H1 (cell line): ENCODE measurements at regions not wholly inside any gene's neighbourhood (a gene's known extent, or its start where the extent isn't known, plus 50 kb on each side); places are given as distances from the start of the nearest gene placed in this dataset.
A peak's percentile ranks its signal among the peaks of the same experiment; 100 is the strongest.

ENCODE experiments used
- CTCF ChIA-PET: fragments of 300-600 bp; sonication (Branson Sonifier 250); formaldehyde crosslinking; loops from one replicate; lab custom pipeline; 2021; ENCODE audit not compliant: partially characterized antibody; lab: Charles Lee
- POLR2A ChIA-PET: fragments of 300-600 bp; sonication (Branson Sonifier 250); formaldehyde crosslinking; loops from one replicate; lab custom pipeline; 2021; ENCODE audit warnings: inconsistent platforms; ENCODE audit not compliant: partially characterized antibody; lab: Charles Lee
- DNase-seq, 2 experiments: peaks; one replicate each; pipeline versions ENCODE4 v3.0.0 to v3.0.0-alpha.2; 2010 to 2022; ENCODE audit warnings: low spot score in 2 of 2, low read depth in 1 of 2, mixed read lengths in 1 of 2
- FAIRE-seq: peaks from 2 replicates; lab custom pipeline; 2011; peaks lifted over from hg19 to GRCh38; lab: Jason Lieb, UNC
- H2AFZ ChIP-seq: 2 replicates; pipeline ENCODE4 v1.8.1; 2012; ENCODE audit warnings: low read length, inconsistent platforms
- H2AK5ac ChIP-seq: 2 replicates; pipeline ENCODE4 v1.6.1; 2013; ENCODE audit warnings: low read depth, low read length
- H2BK120ac ChIP-seq: replicated peaks from 2 replicates; pipeline ENCODE3; 2013; ENCODE audit warnings: low read depth, low read length, inconsistent platforms
- H2BK12ac ChIP-seq: 2 replicates; pipeline ENCODE4 v1.6.1; 2013; ENCODE audit warnings: low read depth, low read length
- H2BK15ac ChIP-seq: 2 replicates; pipeline ENCODE4 v1.6.1; 2013; ENCODE audit warnings: low read length
- H2BK20ac ChIP-seq: 2 replicates; pipeline ENCODE4 v1.6.1; 2013; ENCODE audit warnings: low read length
- H2BK5ac ChIP-seq: 2 replicates; pipeline ENCODE4 v1.6.1; 2013; ENCODE audit warnings: low read depth, low read length
- H3K14ac ChIP-seq: 2 replicates; pipeline ENCODE4 v1.6.1; 2013; ENCODE audit warnings: inconsistent platforms; ENCODE audit not compliant: insufficient read length
- H3K18ac ChIP-seq: 2 replicates; pipeline ENCODE4 v1.6.1; 2013; ENCODE audit warnings: low read length; ENCODE audit errors: extremely low read depth
- H3K23ac ChIP-seq: 2 replicates; pipeline ENCODE4 v1.6.1; 2013; ENCODE audit warnings: inconsistent platforms; ENCODE audit not compliant: insufficient read length
- H3K23me2 ChIP-seq: 2 replicates; pipeline ENCODE4 v1.6.1; 2013; ENCODE audit warnings: low read depth, low read length
- H3K27ac ChIP-seq: 2 replicates; pipeline ENCODE4 v1.6.1; 2011; ENCODE audit warnings: low read depth, low read length, inconsistent platforms
- H3K27me3 ChIP-seq, 4 experiments: replicated peaks in 1 of 4; 1 replicate in 1 of 4; 2 replicates in 3 of 4; pipeline versions ENCODE4 v1.6.1 to v1.8.1; 2011 to 2013; ENCODE audit warnings: low read length in 3 of 4, mild to moderate bottlenecking in 3 of 4, inconsistent platforms in 2 of 4, mixed read lengths in 2 of 4, moderate library complexity in 1 of 4; ENCODE audit not compliant: control insufficient read depth in 3 of 4, insufficient read depth in 3 of 4; ENCODE audit errors: extremely low read depth in 1 of 4
- H3K36me3 ChIP-seq, 4 experiments: 2 replicates each; pipeline versions ENCODE4 v1.6.1 to v1.8.1; 2011 to 2013; ENCODE audit warnings: mild to moderate bottlenecking in 4 of 4, low read length in 3 of 4, moderate library complexity in 2 of 4, control low read depth in 1 of 4, inconsistent platforms in 1 of 4; ENCODE audit not compliant: insufficient read depth in 4 of 4, control insufficient read depth in 2 of 4
- H3K4ac ChIP-seq: replicated peaks from 2 replicates; pipeline ENCODE3; 2013; ENCODE audit warnings: low read length, low read depth, mixed read lengths, inconsistent platforms; ENCODE audit not compliant: insufficient read length
- H3K4me1 ChIP-seq, 4 experiments: replicated peaks in 1 of 4; 1 replicate in 1 of 4; 2 replicates in 3 of 4; pipeline versions ENCODE4 v1.6.1 to v1.8.1; 2011 to 2013; ENCODE audit warnings: low read length in 3 of 4, inconsistent platforms in 2 of 4, mixed read lengths in 1 of 4; ENCODE audit not compliant: insufficient read depth in 4 of 4, control insufficient read depth in 3 of 4
- H3K4me2 ChIP-seq, 2 experiments: 2 replicates each; pipeline versions ENCODE4 v1.6.1 to v1.8.1; 2011 to 2013; ENCODE audit warnings: low read depth in 2 of 2, low read length in 2 of 2, control low read depth in 1 of 2, inconsistent platforms in 1 of 2, mild to moderate bottlenecking in 1 of 2; ENCODE audit not compliant: insufficient read depth in 1 of 2
- H3K4me3 ChIP-seq, 4 experiments: fragments of 200-600, 300-600 bp in 1 of 4; sonication (generic), shearing (Covaris generic), sonication (Bioruptor Twin) in 1 of 4; 2 replicates each; pipeline versions ENCODE4 v1.5.1 to v1.8.1; 2011 to 2016; ENCODE audit warnings: low read length in 4 of 4, low read depth in 3 of 4, control low read depth in 2 of 4, inconsistent platforms in 2 of 4, mild to moderate bottlenecking in 2 of 4, mixed read lengths in 1 of 4, moderate library complexity in 1 of 4; ENCODE audit not compliant: insufficient read depth in 2 of 4; ENCODE audit errors: extremely low read depth in 1 of 4
- H3K56ac ChIP-seq: replicated peaks from 2 replicates; pipeline ENCODE3; 2013; ENCODE audit warnings: low read depth, mild to moderate bottlenecking, mixed read lengths, low read length, inconsistent platforms; ENCODE audit not compliant: insufficient read length
- H3K79me1 ChIP-seq: 2 replicates; pipeline ENCODE4 v1.6.1; 2013; ENCODE audit warnings: low read depth, low read length, control low read depth
- H3K79me2 ChIP-seq, 2 experiments: 2 replicates each; pipeline versions ENCODE4 v1.6.1 to v1.8.1; 2012 to 2013; ENCODE audit warnings: low read length in 2 of 2, mild to moderate bottlenecking in 2 of 2, inconsistent platforms in 1 of 2; ENCODE audit not compliant: insufficient read depth in 2 of 2, control insufficient read depth in 1 of 2
- H3K9ac ChIP-seq, 4 experiments: replicated peaks in 1 of 4; 1 replicate in 1 of 4; 2 replicates in 3 of 4; pipeline versions ENCODE4 v1.6.1 to v1.8.1; 2011 to 2013; ENCODE audit warnings: low read depth in 3 of 4, low read length in 3 of 4, control low read depth in 2 of 4, mild to moderate bottlenecking in 2 of 4, moderate library complexity in 2 of 4, inconsistent platforms in 1 of 4; ENCODE audit errors: extremely low read depth in 1 of 4
- H3K9me3 ChIP-seq, 2 experiments: 2 replicates each; pipeline versions ENCODE4 v1.6.1 to v1.8.1; 2012 to 2013; ENCODE audit warnings: mild to moderate bottlenecking in 2 of 2, moderate library complexity in 2 of 2, control low read depth in 1 of 2, inconsistent platforms in 1 of 2, low read depth in 1 of 2, low read length in 1 of 2, mixed read lengths in 1 of 2; ENCODE audit not compliant: insufficient read depth in 2 of 2
- H4K20me1 ChIP-seq, 2 experiments: replicated peaks in 1 of 2; 2 replicates each; pipeline versions ENCODE3 to v1.8.1; 2011 to 2013; ENCODE audit warnings: inconsistent platforms in 2 of 2, low read length in 2 of 2, mild to moderate bottlenecking in 1 of 2; ENCODE audit not compliant: insufficient read depth in 2 of 2, control insufficient read depth in 1 of 2
- H4K5ac ChIP-seq: 2 replicates; pipeline ENCODE4 v1.6.1; 2013; ENCODE audit warnings: low read length, low read depth, mixed read lengths, inconsistent platforms; ENCODE audit not compliant: insufficient read length
- H4K8ac ChIP-seq: 2 replicates; pipeline ENCODE4 v1.8.0; 2013; ENCODE audit warnings: mild to moderate bottlenecking, moderate library complexity, low read length, inconsistent platforms; ENCODE audit not compliant: insufficient read depth; ENCODE audit errors: extremely low read depth
- H4K91ac ChIP-seq: replicated peaks from 2 replicates; pipeline ENCODE3; 2013; ENCODE audit warnings: low read length, mixed read lengths, inconsistent platforms; ENCODE audit not compliant: insufficient read length
- USF2 ChIP-seq: IDR thresholded peaks from 2 replicates; pipeline ENCODE4 v1.6.1; 2011; ENCODE audit warnings: low read length, improper control_type of control experiment
- WGBS, 2 experiments: shearing (Covaris generic) in 1 of 2; methylation state at CpG; one replicate each; pipeline versions ENCODE4 v1.1.6 to v1.1.7; 2013 to 2015; ENCODE audit warnings: low lambda C conversion rate in 2 of 2, mixed read lengths in 2 of 2, inconsistent platforms in 1 of 2, low coverage in 1 of 2, missing lambda C conversion rate in 1 of 2; ENCODE audit not compliant: insufficient replicate concordance in 2 of 2, insufficient coverage in 1 of 2, insufficient read length in 1 of 2; ENCODE audit errors: extremely low coverage in 1 of 2, missing lambda C conversion rate in 1 of 2; 5-methylcytosine and 5-hydroxymethylcytosine counted together

- Histone ChIP-seq H2AK5ac (no peak overlapping the region), H2BK20ac (no peak overlapping the region), H3K18ac (no peak overlapping the region), H4K8ac (no peak overlapping the region), H2BK15ac (no peak overlapping the region), H4K5ac (no peak overlapping the region), H3K9ac (no peak overlapping the region; a peak in 1 of 7 replicates), H3K27ac (no peak overlapping the region), H3K23ac (no peak overlapping the region), H2AFZ (no peak overlapping the region), H3K23me2 (peaks cover 31% of the 10 kb centered on the region), H2BK5ac (no peak overlapping the region), H3K4ac (no peak overlapping the region), H3K36me3 (no peaks in the 10 kb centered on the region), H3K14ac (no peak overlapping the region), H2BK120ac (no peak overlapping the region), H3K56ac (no peak overlapping the region), H3K79me2 (no peaks in the 10 kb centered on the region), H3K4me1 (peaks cover 0 to 5% (median 2%) of the 10 kb centered on the region in 4 experiments; a peak in 3 of 7 replicates), H3K79me1 (no peaks in the 10 kb centered on the region), H4K20me1 (peaks cover 0 to 1% of the 10 kb centered on the region in 2 experiments), H2BK12ac (no peak overlapping the region), H4K91ac (no peak overlapping the region), H3K4me3 (peak overlapping the region; percentile 60 to 79 (median 74)), H3K4me2 (peak overlapping the region; percentile 91 to 100), H3K9me3 (no peaks in the 10 kb centered on the region), H3K27me3 (peaks cover 0 to 30% (median 18%) of the 10 kb centered on the region in 4 experiments; a peak in 5 of 7 replicates)
- peak; percentile 80 to 95 for DNase-seq
- CTCF ChIA-PET: interaction anchor here (0.9 to 2.5 kb wide), 6 partner anchors 8 to 150 kb away, joined by 3 to 5 read pairs (median 5); no protein-coding TSS in a partner anchor
- FAIRE-seq: peak; percentile 65
- WGBS, 2 experiments: 6% methylated on average over 36 of the region's 36 CpGs; no CpG with 5 or more reads in 1 of the 2 experiments
- POLR2A ChIA-PET: no interaction called here
- TF ChIP-seq USF2: no peak
Measured at GRCh38 chr6:27668442-27669294, 195.8 kb upstream of the ZNF184 start.
